Bronchial epithelial cell (primary cell): ENCODE measurements at regions not wholly inside any gene's neighbourhood (a gene's known extent, or its start where the extent isn't known, plus 50 kb on each side); places are given as distances from the start of the nearest gene placed in this dataset.

Source experiments
- DNase-seq: peaks from one replicate; pipeline ENCODE4 v3.0.0-alpha.2; 2010; ENCODE audit warnings: low read depth
- FAIRE-seq: peaks from 2 replicates; lab custom pipeline; 2011; peaks lifted over from hg19 to GRCh38; lab: Jason Lieb, UNC
- H3K27me3 ChIP-seq: 2 replicates; pipeline ENCODE4 v1.5.1; 2011; ENCODE audit warnings: low read length; ENCODE audit not compliant: control insufficient read depth, insufficient read depth
- H3K36me3 ChIP-seq: 2 replicates; pipeline ENCODE4 v1.5.1; 2011; ENCODE audit warnings: low read length; ENCODE audit not compliant: control insufficient read depth, insufficient read depth
- H3K4me3 ChIP-seq: 2 replicates; pipeline ENCODE4 v1.5.1; 2011; ENCODE audit warnings: mild to moderate bottlenecking, low read depth, low read length, control low read depth
- CTCF ChIP-seq: IDR thresholded peaks from 2 replicates; pipeline ENCODE4 v1.5.1; 2011; ENCODE audit warnings: mild to moderate bottlenecking, moderate library complexity, low read length, control low read depth, inconsistent platforms; ENCODE audit not compliant: insufficient read depth, severe bottlenecking

GRCh38 chr1:187956975-187957374 lies 1128.2 kb downstream of the PLA2G4A start:
- FAIRE-seq, result no peak
- no peak for TF ChIP-seq CTCF

GRCh38 chr1:187958207-187958606 lies 1129.5 kb downstream of the PLA2G4A start:
- no peaks in the 10 kb centered on the region for H3K27me3 ChIP-seq
- DNase-seq (no peak), FAIRE-seq (no peak)
- TF ChIP-seq CTCF, result no peak
- no peak overlapping the region for H3K4me3 ChIP-seq
- no peaks in the 10 kb centered on the region for H3K36me3 ChIP-seq

More at GRCh38 chr1:187956975-187957374, 1128.2 kb downstream of the PLA2G4A start:
- Histone ChIP-seq H3K36me3 (no peaks in the 10 kb centered on the region), H3K4me3 (no peak overlapping the region), H3K27me3 (no peaks in the 10 kb centered on the region)
- DNase-seq, result peak; percentile 3

GRCh38 chr1:187959062-187959461 lies 1130.3 kb downstream of the PLA2G4A start:
- TF ChIP-seq CTCF, result no peak
- Histone ChIP-seq H3K27me3 (no peaks in the 10 kb centered on the region), H3K4me3 (no peak overlapping the region), H3K36me3 (no peaks in the 10 kb centered on the region)
- no peak for DNase-seq
- FAIRE-seq, result no peak

- Histone ChIP-seq H3K36me3 (no peaks in the 10 kb centered on the region), H3K27me3 (no peaks in the 10 kb centered on the region), H3K4me3 (no peak overlapping the region)
- no peak for TF ChIP-seq CTCF
- FAIRE-seq (no peak), DNase-seq (no peak)
Measured at GRCh38 chr1:187960125-187960638, 1131.4 kb downstream of the PLA2G4A start.

- Histone ChIP-seq H3K36me3 (no peaks in the 10 kb centered on the region), H3K27me3 (no peaks in the 10 kb centered on the region), H3K4me3 (no peak overlapping the region)
- TF ChIP-seq CTCF, result no peak
- no peak for FAIRE-seq
- no peak for DNase-seq
Measured at GRCh38 chr1:187961895-187962294, 1133.1 kb downstream of the PLA2G4A start.

- FAIRE-seq (no peak), DNase-seq (no peak)
- Histone ChIP-seq H3K27me3 (no peaks in the 10 kb centered on the region), H3K4me3 (no peak overlapping the region), H3K36me3 (no peaks in the 10 kb centered on the region)
- no peak for TF ChIP-seq CTCF
Measured at GRCh38 chr1:187971851-187972250, 1143.1 kb downstream of the PLA2G4A start.
